CD4-positive, alpha-beta T cell treated with Interleukin-21 for 1 hour (primary cell): ENCODE measurements at regions not wholly inside any gene's neighbourhood (a gene's known extent, or its start where the extent isn't known, plus 50 kb on each side); places are given as distances from the start of the nearest gene placed in this dataset.

ENCODE experiments used
- DNase-seq: peaks from one replicate; pipeline ENCODE4 v3.0.0-alpha.2; 2020

GRCh38 chr2:41078341-41078740, 626.5 kb upstream of the SLC8A1 start:
- DNase-seq = no peak

- no peak for DNase-seq
Observed at GRCh38 chr2:41079011-41079410, 627.1 kb upstream of the SLC8A1 start.

GRCh38 chr2:41084321-41084720, 632.4 kb upstream of the SLC8A1 start:
- DNase-seq = no peak

- no peak for DNase-seq
Observed at GRCh38 chr2:41087946-41088345, 636.1 kb upstream of the SLC8A1 start.

- DNase-seq = no peak
Observed at GRCh38 chr2:41101281-41101680, 649.4 kb upstream of the SLC8A1 start.

GRCh38 chr2:41109744-41110143, 657.9 kb upstream of the SLC8A1 start:
- DNase-seq = no peak

GRCh38 chr2:41111836-41112627, 660.1 kb upstream of the SLC8A1 start:
- no peak for DNase-seq

- no peak for DNase-seq
Observed at GRCh38 chr2:41116106-41116797, 664.4 kb upstream of the SLC8A1 start.

GRCh38 chr2:41119489-41119888, 667.6 kb upstream of the SLC8A1 start:
- no peak for DNase-seq

- no peak for DNase-seq
Observed at GRCh38 chr2:41123341-41123740, 671.5 kb upstream of the SLC8A1 start.

- DNase-seq = no peak
Observed at GRCh38 chr2:41127351-41127750, 675.5 kb upstream of the SLC8A1 start.

GRCh38 chr2:41129988-41130387, 678.1 kb upstream of the SLC8A1 start:
- DNase-seq = no peak

- no peak for DNase-seq
Observed at GRCh38 chr2:41137031-41137430, 685.1 kb upstream of the SLC8A1 start.

- DNase-seq = no peak
Observed at GRCh38 chr2:41141146-41141791, 689.4 kb upstream of the SLC8A1 start.

- no peak for DNase-seq
Observed at GRCh38 chr2:41142478-41142877, 690.6 kb upstream of the SLC8A1 start.

- no peak for DNase-seq
Observed at GRCh38 chr2:41145066-41145465, 693.2 kb upstream of the SLC8A1 start.

GRCh38 chr2:41149054-41149453, 697.2 kb upstream of the SLC8A1 start:
- no peak for DNase-seq

- no peak for DNase-seq
Observed at GRCh38 chr2:41151746-41152145, 699.9 kb upstream of the SLC8A1 start.

GRCh38 chr2:41152318-41152717, 700.4 kb upstream of the SLC8A1 start:
- DNase-seq = no peak

GRCh38 chr2:41160439-41160838, 708.5 kb upstream of the SLC8A1 start:
- DNase-seq = no peak

GRCh38 chr2:41167014-41167413, 715.1 kb upstream of the SLC8A1 start:
- no peak for DNase-seq

- no peak for DNase-seq
Observed at GRCh38 chr2:41169744-41170143, 717.9 kb upstream of the SLC8A1 start.

GRCh38 chr2:41170589-41170988, 718.7 kb upstream of the SLC8A1 start:
- no peak for DNase-seq

- no peak for DNase-seq
Observed at GRCh38 chr2:41180387-41180786, 728.5 kb upstream of the SLC8A1 start.
